ENCODE measurements at regions not wholly inside any gene's neighbourhood (a gene's known extent, or its start where the extent isn't known, plus 50 kb on each side); places are given as distances from the start of the nearest gene placed in this dataset.

- DNase-seq (ENCODE audit: low read depth in 4 of 4, low spot score in 3 of 4): no peak
These were observed 260.7 kb upstream of the CSF3R start for GRCh38 chr1:36743286-36744005.

GRCh38 chr1:36741066-36741465 is 258.4 kb upstream of the CSF3R start:
- no peak for DNase-seq (ENCODE audit: low read depth in 4 of 4, low spot score in 3 of 4)

- DNase-seq (ENCODE audit: low read depth in 4 of 4, low spot score in 3 of 4): no peak
These were observed 257.7 kb upstream of the CSF3R start for GRCh38 chr1:36740446-36740845.

GRCh38 chr1:36739703-36740289 is 257.1 kb upstream of the CSF3R start:
- no peak for DNase-seq (ENCODE audit: low read depth in 4 of 4, low spot score in 3 of 4)

GRCh38 chr1:36738245-36738644 is 255.5 kb upstream of the CSF3R start:
- DNase-seq (ENCODE audit: low read depth in 4 of 4, low spot score in 3 of 4): no peak

- no peak for DNase-seq (ENCODE audit: low read depth in 4 of 4, low spot score in 3 of 4)
These were observed 255.1 kb upstream of the CSF3R start for GRCh38 chr1:36737767-36738166.

GRCh38 chr1:36737038-36737555 is 254.4 kb upstream of the CSF3R start:
- no peak for DNase-seq (ENCODE audit: low read depth in 4 of 4, low spot score in 3 of 4)

GRCh38 chr1:36735939-36736730 is 253.4 kb upstream of the CSF3R start:
- DNase-seq (ENCODE audit: low read depth in 4 of 4, low spot score in 3 of 4): no peak

GRCh38 chr1:36735436-36735835 is 252.7 kb upstream of the CSF3R start:
- DNase-seq (ENCODE audit: low read depth in 4 of 4, low spot score in 3 of 4): no peak

GRCh38 chr1:36734356-36734755 is 251.6 kb upstream of the CSF3R start:
- no peak for DNase-seq (ENCODE audit: low read depth in 4 of 4, low spot score in 3 of 4)

GRCh38 chr1:36733748-36734147 is 251.0 kb upstream of the CSF3R start:
- DNase-seq (ENCODE audit: low read depth in 4 of 4, low spot score in 3 of 4): no peak

- no peak for DNase-seq (ENCODE audit: low read depth in 4 of 4, low spot score in 3 of 4)
These were observed 249.3 kb upstream of the CSF3R start for GRCh38 chr1:36732015-36732356.

GRCh38 chr1:36731226-36732014 is 248.7 kb upstream of the CSF3R start:
- DNase-seq (ENCODE audit: low read depth in 4 of 4, low spot score in 3 of 4): no peak

GRCh38 chr1:36730599-36730998 is 247.9 kb upstream of the CSF3R start:
- no peak for DNase-seq (ENCODE audit: low read depth in 4 of 4, low spot score in 3 of 4)

- no peak for DNase-seq (ENCODE audit: low read depth in 4 of 4, low spot score in 3 of 4)
These were observed 247.2 kb upstream of the CSF3R start for GRCh38 chr1:36729716-36730510.

- DNase-seq (ENCODE audit: low read depth in 4 of 4, low spot score in 3 of 4): no peak
These were observed 246.6 kb upstream of the CSF3R start for GRCh38 chr1:36729289-36729688.

GRCh38 chr1:36728846-36729245 is 246.1 kb upstream of the CSF3R start:
- DNase-seq (ENCODE audit: low read depth in 4 of 4, low spot score in 3 of 4): no peak

- DNase-seq (ENCODE audit: low read depth in 4 of 4, low spot score in 3 of 4): no peak
These were observed 245.3 kb upstream of the CSF3R start for GRCh38 chr1:36728051-36728450.

- DNase-seq (ENCODE audit: low read depth in 4 of 4, low spot score in 3 of 4): no peak
These were observed 242.4 kb upstream of the CSF3R start for GRCh38 chr1:36725151-36725550.

- no peak for DNase-seq (ENCODE audit: low read depth in 4 of 4, low spot score in 3 of 4)
These were observed 241.1 kb upstream of the CSF3R start for GRCh38 chr1:36723813-36724212.
